ENCODE measurements at regions not wholly inside any gene's neighbourhood (a gene's known extent, or its start where the extent isn't known, plus 50 kb on each side); places are given as distances from the start of the nearest gene placed in this dataset.
A peak's percentile ranks its signal among the peaks of the same experiment; 100 is the strongest.

DNA sequence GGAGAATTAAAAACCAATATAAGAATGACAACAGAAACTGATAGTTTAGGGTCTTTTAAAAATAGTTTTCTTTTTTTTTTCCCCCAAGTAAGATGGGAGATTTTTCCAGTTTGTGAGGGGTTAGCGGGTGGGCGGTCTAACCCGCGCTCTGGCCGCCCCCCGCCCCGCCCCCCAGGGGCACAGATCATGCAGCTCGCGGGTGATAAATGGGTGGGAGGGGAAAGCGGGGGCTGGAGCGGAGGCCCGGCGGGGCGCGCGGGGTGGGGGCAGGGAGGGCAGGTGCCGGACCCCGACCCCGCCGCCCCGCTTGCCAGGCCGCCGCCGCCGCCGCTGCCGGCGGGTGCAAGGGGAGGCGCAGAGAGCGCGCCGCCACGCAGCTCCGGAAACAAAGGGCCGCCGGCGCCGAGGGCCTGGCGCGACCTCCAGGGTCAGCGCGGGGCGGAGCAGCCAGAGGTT, 60.1 kb upstream of the GSE1 start (continued):
- no peak for TF ChIP-seq NFKB2 (CRISPR knock-in tag; IDR thresholded peaks at IDR 0.05; ENCODE audit: borderline replicate concordance)
- peak; percentile 87; the same call in 1 of the 2 replicates for TF ChIP-seq NR2C2 (CRISPR knock-in tag; IDR thresholded peaks at IDR 0.05; ENCODE audit: borderline replicate concordance)
- TF ChIP-seq RXRB (CRISPR knock-in tag; IDR thresholded peaks at IDR 0.05; ENCODE audit: borderline replicate concordance): peak; percentile 50; the same call in 1 of the 2 replicates
- TF ChIP-seq NONO (IDR thresholded peaks at IDR 0.05): no peak
- TF ChIP-seq NONO (CRISPR knock-in tag; conservative IDR thresholded peaks at IDR 0.05): no peak
- TF ChIP-seq NR2F1 (CRISPR knock-in tag; IDR thresholded peaks at IDR 0.05): peak in 1 of 2 experiments; percentile 87; a peak in 2 of 4 replicates
- no peak for TF ChIP-seq MYNN (CRISPR knock-in tag; IDR thresholded peaks at IDR 0.05; ENCODE audit: low read depth)
- TF ChIP-seq CBX2 (IDR thresholded peaks at IDR 0.05; ENCODE audit: low read depth, low read length): no peak
- 0 out of 2 replicates have a peak, but pooled peaks have one; percentile 52 for TF ChIP-seq CBX2 (CRISPR knock-in tag; IDR thresholded peaks at IDR 0.05; ENCODE audit: low read depth)
- TF ChIP-seq ETV5 (CRISPR knock-in tag; IDR thresholded peaks at IDR 0.05; ENCODE audit: borderline replicate concordance): peak; percentile 84
- no peak for TF ChIP-seq TCF12 (IDR thresholded peaks at IDR 0.05)
- 0 out of 2 replicates have a peak, but pooled peaks have one; percentile 82 for TF ChIP-seq TCF12 (CRISPR knock-in tag; IDR thresholded peaks at IDR 0.05)
- TF ChIP-seq, protein P1, sequence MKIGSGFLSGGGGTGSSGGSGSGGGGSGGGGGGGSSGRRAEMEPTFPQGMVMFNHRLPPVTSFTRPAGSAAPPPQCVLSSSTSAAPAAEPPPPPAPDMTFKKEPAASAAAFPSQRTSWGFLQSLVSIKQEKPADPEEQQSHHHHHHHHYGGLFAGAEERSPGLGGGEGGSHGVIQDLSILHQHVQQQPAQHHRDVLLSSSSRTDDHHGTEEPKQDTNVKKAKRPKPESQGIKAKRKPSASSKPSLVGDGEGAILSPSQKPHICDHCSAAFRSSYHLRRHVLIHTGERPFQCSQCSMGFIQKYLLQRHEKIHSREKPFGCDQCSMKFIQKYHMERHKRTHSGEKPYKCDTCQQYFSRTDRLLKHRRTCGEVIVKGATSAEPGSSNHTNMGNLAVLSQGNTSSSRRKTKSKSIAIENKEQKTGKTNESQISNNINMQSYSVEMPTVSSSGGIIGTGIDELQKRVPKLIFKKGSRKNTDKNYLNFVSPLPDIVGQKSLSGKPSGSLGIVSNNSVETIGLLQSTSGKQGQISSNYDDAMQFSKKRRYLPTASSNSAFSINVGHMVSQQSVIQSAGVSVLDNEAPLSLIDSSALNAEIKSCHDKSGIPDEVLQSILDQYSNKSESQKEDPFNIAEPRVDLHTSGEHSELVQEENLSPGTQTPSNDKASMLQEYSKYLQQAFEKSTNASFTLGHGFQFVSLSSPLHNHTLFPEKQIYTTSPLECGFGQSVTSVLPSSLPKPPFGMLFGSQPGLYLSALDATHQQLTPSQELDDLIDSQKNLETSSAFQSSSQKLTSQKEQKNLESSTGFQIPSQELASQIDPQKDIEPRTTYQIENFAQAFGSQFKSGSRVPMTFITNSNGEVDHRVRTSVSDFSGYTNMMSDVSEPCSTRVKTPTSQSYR (CRISPR knock-in tag; IDR thresholded peaks at IDR 0.05; ENCODE audit: borderline replicate concordance): peak; percentile 73; the same call in 1 of the 2 replicates
- TF ChIP-seq ZNF746 (CRISPR knock-in tag; IDR thresholded peaks at IDR 0.05): no peak; the same call in 1 of the 2 replicates
- no peak for TF ChIP-seq ZNF431 (CRISPR knock-in tag; IDR thresholded peaks at IDR 0.05; ENCODE audit: borderline replicate concordance, low read depth)
- peak; percentile 84; the same call in 1 of the 2 replicates for TF ChIP-seq CCDC6 (CRISPR knock-in tag; IDR thresholded peaks at IDR 0.05)
- no peak; the same call in 1 of the 2 replicates for TF ChIP-seq TCF7 (IDR thresholded peaks at IDR 0.05; ENCODE audit: low read depth)
- TF ChIP-seq ZNF550 (CRISPR knock-in tag; IDR thresholded peaks at IDR 0.05; ENCODE audit: borderline replicate concordance): no peak
- TF ChIP-seq NR2F6 (IDR thresholded peaks at IDR 0.05): no peak; the same call in 1 of the 2 replicates
- peak; percentile 89 for TF ChIP-seq NR2F6 (CRISPR knock-in tag; IDR thresholded peaks at IDR 0.05)
- TF ChIP-seq MED1 (CRISPR knock-in tag; IDR thresholded peaks at IDR 0.05): peak; percentile 86; the same call in 1 of the 2 replicates
- TF ChIP-seq RARA (CRISPR knock-in tag; IDR thresholded peaks at IDR 0.05): peak; percentile 88
- TF ChIP-seq HOXA3 (CRISPR knock-in tag; IDR thresholded peaks at IDR 0.05): peak; percentile 88
